Panc1 (cell line): ENCODE measurements at regions not wholly inside any gene's neighbourhood (a gene's known extent, or its start where the extent isn't known, plus 50 kb on each side); places are given as distances from the start of the nearest gene placed in this dataset.

ENCODE experiments used
- ATAC-seq: fragments of 200-7000 bp; cut with Tn5 transposase; 2 replicates; pipeline ENCODE4 v1.9.1; 2020; ENCODE audit warnings: mild to moderate bottlenecking, moderate library complexity
- BruUV-seq: library from RNA; stranded (reverse); fragments of 400-500 nt; replicated peaks from 2 replicates; lab custom pipeline; 2021; lab: Mats Ljungman, UMichigan
- CTCF ChIA-PET: fragments of 300-600 bp; sonication (Branson Sonifier 250); formaldehyde crosslinking; loops from one replicate; lab custom pipeline; 2022; ENCODE audit warnings: antibody characterized with exemption; lab: Charles Lee
- POLR2A ChIA-PET: fragments of 300-600 bp; sonication (Branson Sonifier 250); formaldehyde crosslinking; loops from one replicate; lab custom pipeline; 2022; ENCODE audit warnings: antibody characterized with exemption; lab: Charles Lee
- DNase-seq: peaks from one replicate; pipeline ENCODE4 v3.0.0-alpha.2; 2010; ENCODE audit warnings: low read depth, low spot score
- H3K27ac ChIP-seq: 2 replicates; pipeline ENCODE4 v1.5.1; 2011; ENCODE audit warnings: mild to moderate bottlenecking, low read length, inconsistent platforms
- H3K27me3 ChIP-seq: fragments of 200-500 bp; sonication (Bioruptor generic); 2 replicates; pipeline ENCODE4 v1.6.0; 2014; ENCODE audit warnings: low read length, inconsistent platforms; ENCODE audit not compliant: control insufficient read depth, insufficient read depth
- H3K36me3 ChIP-seq: fragments of 200-500 bp; sonication (Bioruptor generic); 2 replicates; pipeline ENCODE4 v1.5.1; 2014; ENCODE audit warnings: inconsistent platforms, mild to moderate bottlenecking, low read length, moderate library complexity; ENCODE audit not compliant: control insufficient read depth, insufficient read depth
- H3K4me1 ChIP-seq: 2 replicates; pipeline ENCODE4 v1.5.1; 2011; ENCODE audit warnings: inconsistent platforms, mild to moderate bottlenecking, low read length, moderate library complexity; ENCODE audit not compliant: control insufficient read depth, insufficient read depth
- H3K4me3 ChIP-seq, 2 experiments: 2 replicates each; pipeline ENCODE4 v1.5.1; 2011 to 2012; ENCODE audit warnings: low read depth in 2 of 2, low read length in 2 of 2, mild to moderate bottlenecking in 2 of 2, inconsistent platforms in 1 of 2, moderate library complexity in 1 of 2
- H3K9me3 ChIP-seq: fragments of 200-500 bp; sonication (Bioruptor generic); 2 replicates; pipeline ENCODE4 v1.5.1; 2014; ENCODE audit warnings: low read depth, mild to moderate bottlenecking, inconsistent platforms, low read length, moderate library complexity; ENCODE audit not compliant: control insufficient read depth, insufficient read depth
- POLR2AphosphoS5 ChIP-seq: IDR thresholded peaks from 2 replicates; pipeline ENCODE4 v1.6.1; 2012; ENCODE audit warnings: mild to moderate bottlenecking, low read depth, low read length, moderate library complexity
- REST ChIP-seq, 2 experiments: IDR thresholded peaks; 2 replicates each; pipeline ENCODE4 v1.6.1; 2011 to 2012; ENCODE audit warnings: low read depth in 2 of 2, control low read depth in 1 of 2, low read length in 1 of 2, mild to moderate bottlenecking in 1 of 2, moderate library complexity in 1 of 2; ENCODE audit not compliant: insufficient read depth in 1 of 2
- SIN3A ChIP-seq: IDR thresholded peaks from 2 replicates; pipeline ENCODE4 v1.6.1; 2012; ENCODE audit warnings: low read depth, mild to moderate bottlenecking, low read length, moderate library complexity, borderline replicate concordance; ENCODE audit not compliant: insufficient read depth
- TCF7L2 ChIP-seq: IDR thresholded peaks from 2 replicates; pipeline ENCODE4 v1.6.1; 2011; ENCODE audit warnings: mild to moderate bottlenecking, low read depth, low read length, inconsistent platforms
- in situ Hi-C: cut with HindIII; loops from 2 replicates; pipeline ENCODE4 v1.10.0; 2016; ENCODE audit warnings: low sequenced_read_pairs, low pct_unique_long_range_greater_than_20kb
- intact Hi-C: fragments of 100-400 bp; cut with micrococcal nuclease; formaldehyde crosslinking; loops from one replicate; pipeline ENCODE4 v1.10.0; 2022; ENCODE audit not compliant: unreplicated experiment
- TF ChIP-seq, protein P1 (sequence below): fragments of 450-650 bp; IDR thresholded peaks from 2 replicates; pipeline ENCODE4 v1.5.1; 2017; ENCODE audit warnings: mild to moderate bottlenecking

- CTCF ChIA-PET: no interaction called here
- TF ChIP-seq TCF7L2 (no peak), SIN3A (no peak), REST (IDR thresholded peaks at IDR 0.05; ENCODE audit: insufficient read depth in 1 of 2, low read depth in 2 of 2, low read length in 1 of 2) (no peak), POLR2AphosphoS5 (no peak)
- TF ChIP-seq, protein P1, sequence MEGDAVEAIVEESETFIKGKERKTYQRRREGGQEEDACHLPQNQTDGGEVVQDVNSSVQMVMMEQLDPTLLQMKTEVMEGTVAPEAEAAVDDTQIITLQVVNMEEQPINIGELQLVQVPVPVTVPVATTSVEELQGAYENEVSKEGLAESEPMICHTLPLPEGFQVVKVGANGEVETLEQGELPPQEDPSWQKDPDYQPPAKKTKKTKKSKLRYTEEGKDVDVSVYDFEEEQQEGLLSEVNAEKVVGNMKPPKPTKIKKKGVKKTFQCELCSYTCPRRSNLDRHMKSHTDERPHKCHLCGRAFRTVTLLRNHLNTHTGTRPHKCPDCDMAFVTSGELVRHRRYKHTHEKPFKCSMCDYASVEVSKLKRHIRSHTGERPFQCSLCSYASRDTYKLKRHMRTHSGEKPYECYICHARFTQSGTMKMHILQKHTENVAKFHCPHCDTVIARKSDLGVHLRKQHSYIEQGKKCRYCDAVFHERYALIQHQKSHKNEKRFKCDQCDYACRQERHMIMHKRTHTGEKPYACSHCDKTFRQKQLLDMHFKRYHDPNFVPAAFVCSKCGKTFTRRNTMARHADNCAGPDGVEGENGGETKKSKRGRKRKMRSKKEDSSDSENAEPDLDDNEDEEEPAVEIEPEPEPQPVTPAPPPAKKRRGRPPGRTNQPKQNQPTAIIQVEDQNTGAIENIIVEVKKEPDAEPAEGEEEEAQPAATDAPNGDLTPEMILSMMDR: no peak
- H3K27ac ChIP-seq: no peak overlapping the region
- ATAC-seq (no peak), DNase-seq (no peak)
- no TSS peak for BruUV-seq
- no peaks in the 10 kb centered on the region for H3K36me3 ChIP-seq
- H3K4me1 ChIP-seq: no peaks in the 10 kb centered on the region
- H3K27me3 ChIP-seq: no peaks in the 10 kb centered on the region
- in situ Hi-C loops: no loop called here
- no peaks in the 10 kb centered on the region for H3K9me3 ChIP-seq
- POLR2A ChIA-PET: no interaction called here
- intact Hi-C loops: no loop called here
- no peak overlapping the region for H3K4me3 ChIP-seq
Observed at GRCh38 chr5:73274121-73274520, 101.1 kb downstream of the TMEM174 start.

GRCh38 chr5:73273379-73274050, 100.5 kb downstream of the TMEM174 start:
- intact Hi-C loops (no loop called here), in situ Hi-C loops (no loop called here)
- no TSS peak for BruUV-seq
- no peaks in the 10 kb centered on the region for H3K9me3 ChIP-seq
- no peaks in the 10 kb centered on the region for H3K4me1 ChIP-seq
- ATAC-seq (no peak), DNase-seq (no peak)
- TF ChIP-seq, protein P1: no peak
- TF ChIP-seq REST (IDR thresholded peaks at IDR 0.05; ENCODE audit: insufficient read depth in 1 of 2, low read depth in 2 of 2, low read length in 1 of 2): no peak
- no peak for TF ChIP-seq TCF7L2
- no peak for TF ChIP-seq SIN3A
- no peak for TF ChIP-seq POLR2AphosphoS5
- ChIA-PET POLR2A (no interaction called here), CTCF (no interaction called here)
- H3K36me3 ChIP-seq: no peaks in the 10 kb centered on the region
- no peak overlapping the region for H3K27ac ChIP-seq
- H3K27me3 ChIP-seq: no peaks in the 10 kb centered on the region
- no peak overlapping the region for H3K4me3 ChIP-seq
